ENCODE measurements at regions not wholly inside any gene's neighbourhood (a gene's known extent, or its start where the extent isn't known, plus 50 kb on each side); places are given as distances from the start of the nearest gene placed in this dataset.

DNA sequence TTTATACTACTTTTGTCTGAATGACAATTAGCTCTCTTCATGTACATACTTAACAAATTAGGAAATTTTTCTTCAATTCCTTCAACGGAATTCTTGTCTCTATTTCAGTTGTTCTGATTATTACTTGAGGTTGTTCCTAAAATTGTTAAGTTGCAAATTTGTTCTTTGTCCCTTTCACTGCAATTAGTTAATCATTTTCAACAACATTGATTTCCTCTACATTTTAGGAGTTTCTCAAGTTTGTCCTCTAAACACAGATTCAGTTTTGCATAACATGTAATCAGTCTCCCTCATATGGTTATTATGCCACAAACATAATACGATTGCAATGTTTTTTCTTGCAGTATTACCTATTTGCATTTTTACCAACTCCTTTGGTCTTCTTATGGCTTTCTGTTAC lies 283.5 kb downstream of the SV2B start:
- no peak for TF ChIP-seq SRF (IDR thresholded peaks at IDR 0.05; ENCODE audit: low read depth)
- TF ChIP-seq POLR2A (IDR thresholded peaks at IDR 0.05; ENCODE audit: borderline replicate concordance, extremely low read depth, insufficient read depth, insufficient read length): no peak
- TF ChIP-seq EZH2 (IDR thresholded peaks at IDR 0.05): no peak

Data from HCT116 (cell line).